Left lung (tissue), 4 donors: ENCODE measurements at regions not wholly inside any gene's neighbourhood (a gene's known extent, or its start where the extent isn't known, plus 50 kb on each side); places are given as distances from the start of the nearest gene placed in this dataset.
A peak's percentile ranks its signal among the peaks of the same experiment; 100 is the strongest.
"Not testable (repeated sequence)": the region's sequence is repeated elsewhere in the genome, so short reads cannot be mapped to it uniquely, and the experiment has no call there.

Experiments
- ATAC-seq: fragments of 200-7000 bp; cut with Tn5 transposase; one replicate; pipeline ENCODE4 v1.9.1; 2020; ENCODE audit warnings: moderate library complexity
- DNase-seq, 4 donors: peaks; one replicate each; pipeline ENCODE4 v3.0.0-alpha.2; 2013 to 2020
- H3K27ac ChIP-seq, 2 donors: fragments of 200-600 bp; sonication (generic) in 1 of 2; one replicate each; pipeline versions ENCODE4 v1.5.0 to v1.8.0; 2020 to 2021
- H3K27me3 ChIP-seq, 2 donors: fragments of 200-600 bp; sonication (generic) in 1 of 2; one replicate each; pipeline versions ENCODE4 v1.5.0 to v1.8.0; 2020 to 2021
- H3K36me3 ChIP-seq, 2 donors: fragments of 200-600 bp; sonication (generic) in 1 of 2; one replicate each; pipeline versions ENCODE4 v1.5.0 to v1.8.0; 2020 to 2021
- H3K4me1 ChIP-seq, 2 donors: fragments of 200-600 bp; one replicate each; pipeline ENCODE4 v1.8.0; 2021
- H3K4me3 ChIP-seq, 2 donors: fragments of 200-600 bp; sonication (generic) in 1 of 2; one replicate each; pipeline versions ENCODE4 v1.5.0 to v1.8.0; 2020 to 2021; ENCODE audit warnings: mild to moderate bottlenecking in 1 of 2
- H3K9me3 ChIP-seq, 2 donors: fragments of 200-600 bp; sonication (generic) in 1 of 2; one replicate each; pipeline versions ENCODE4 v1.5.0 to v1.8.0; 2020 to 2021
- intact Hi-C, 2 donors: fragments of 100-400 bp; cut with DNase I; formaldehyde crosslinking; loops; one replicate each; pipeline versions ENCODE4 v1.11.2 to v1.14.2; 2022
- TF ChIP-seq, protein P1 (sequence below), 2 donors: fragments of 200-600 bp; sonication (generic) in 1 of 2; IDR thresholded peaks; one replicate each; pipeline versions ENCODE4 v1.5.0 to v1.8.0; 2021; ENCODE audit warnings: antibody characterized with exemption in 2 of 2
- donor health status: DM: no; HTN: yes; CAD: no.
- donor health status: DM: no; HTN: no; CAD: no.

GRCh38 chr3:153919773-153920172, 201.4 kb upstream of the ARHGEF26 start:
- no peaks in the 10 kb centered on the region for H3K4me1 ChIP-seq
- ATAC-seq (no peak), DNase-seq (no peak)
- intact Hi-C loops = no loop called here
- H3K9me3 ChIP-seq = peaks cover 0 to 12% of the 10 kb centered on the region in 2 donors
- no peak overlapping the region for H3K27ac ChIP-seq
- H3K4me3 ChIP-seq = no peak overlapping the region
- no peaks in the 10 kb centered on the region for H3K36me3 ChIP-seq
- TF ChIP-seq, protein P1, sequence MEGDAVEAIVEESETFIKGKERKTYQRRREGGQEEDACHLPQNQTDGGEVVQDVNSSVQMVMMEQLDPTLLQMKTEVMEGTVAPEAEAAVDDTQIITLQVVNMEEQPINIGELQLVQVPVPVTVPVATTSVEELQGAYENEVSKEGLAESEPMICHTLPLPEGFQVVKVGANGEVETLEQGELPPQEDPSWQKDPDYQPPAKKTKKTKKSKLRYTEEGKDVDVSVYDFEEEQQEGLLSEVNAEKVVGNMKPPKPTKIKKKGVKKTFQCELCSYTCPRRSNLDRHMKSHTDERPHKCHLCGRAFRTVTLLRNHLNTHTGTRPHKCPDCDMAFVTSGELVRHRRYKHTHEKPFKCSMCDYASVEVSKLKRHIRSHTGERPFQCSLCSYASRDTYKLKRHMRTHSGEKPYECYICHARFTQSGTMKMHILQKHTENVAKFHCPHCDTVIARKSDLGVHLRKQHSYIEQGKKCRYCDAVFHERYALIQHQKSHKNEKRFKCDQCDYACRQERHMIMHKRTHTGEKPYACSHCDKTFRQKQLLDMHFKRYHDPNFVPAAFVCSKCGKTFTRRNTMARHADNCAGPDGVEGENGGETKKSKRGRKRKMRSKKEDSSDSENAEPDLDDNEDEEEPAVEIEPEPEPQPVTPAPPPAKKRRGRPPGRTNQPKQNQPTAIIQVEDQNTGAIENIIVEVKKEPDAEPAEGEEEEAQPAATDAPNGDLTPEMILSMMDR (IDR thresholded peaks at IDR 0.05) = no peak
- H3K27me3 ChIP-seq = no peaks in the 10 kb centered on the region

DNA sequence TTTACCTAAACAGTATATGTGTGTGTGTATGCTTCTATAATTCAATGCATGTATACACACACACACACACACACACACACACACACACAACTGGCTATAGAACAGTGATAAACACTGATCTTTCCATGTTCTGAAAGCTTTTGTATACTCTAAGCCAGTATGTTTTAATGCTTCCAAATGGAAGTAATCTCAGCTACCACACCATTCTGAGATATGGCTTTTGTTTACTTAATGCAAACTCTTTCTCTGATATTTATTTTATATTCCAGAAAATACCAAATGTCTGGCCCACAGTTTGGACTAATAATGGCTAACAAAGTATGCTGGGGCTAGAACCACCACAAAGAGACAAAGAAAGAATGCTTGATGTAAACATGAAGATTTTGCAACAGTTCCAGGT, 199.4 kb upstream of the ARHGEF26 start:
- TF ChIP-seq, protein P1 (IDR thresholded peaks at IDR 0.05) = no peak
- DNase-seq (no peak), ATAC-seq (no peak)
- no peaks in the 10 kb centered on the region for H3K36me3 ChIP-seq
- intact Hi-C loops = no loop called here
- no peaks in the 10 kb centered on the region for H3K4me1 ChIP-seq
- H3K9me3 ChIP-seq = peaks cover 0 to 12% of the 10 kb centered on the region in 2 donors
- no peak overlapping the region for H3K27ac ChIP-seq
- H3K27me3 ChIP-seq = no peaks in the 10 kb centered on the region
- H3K4me3 ChIP-seq = no peak overlapping the region

DNA sequence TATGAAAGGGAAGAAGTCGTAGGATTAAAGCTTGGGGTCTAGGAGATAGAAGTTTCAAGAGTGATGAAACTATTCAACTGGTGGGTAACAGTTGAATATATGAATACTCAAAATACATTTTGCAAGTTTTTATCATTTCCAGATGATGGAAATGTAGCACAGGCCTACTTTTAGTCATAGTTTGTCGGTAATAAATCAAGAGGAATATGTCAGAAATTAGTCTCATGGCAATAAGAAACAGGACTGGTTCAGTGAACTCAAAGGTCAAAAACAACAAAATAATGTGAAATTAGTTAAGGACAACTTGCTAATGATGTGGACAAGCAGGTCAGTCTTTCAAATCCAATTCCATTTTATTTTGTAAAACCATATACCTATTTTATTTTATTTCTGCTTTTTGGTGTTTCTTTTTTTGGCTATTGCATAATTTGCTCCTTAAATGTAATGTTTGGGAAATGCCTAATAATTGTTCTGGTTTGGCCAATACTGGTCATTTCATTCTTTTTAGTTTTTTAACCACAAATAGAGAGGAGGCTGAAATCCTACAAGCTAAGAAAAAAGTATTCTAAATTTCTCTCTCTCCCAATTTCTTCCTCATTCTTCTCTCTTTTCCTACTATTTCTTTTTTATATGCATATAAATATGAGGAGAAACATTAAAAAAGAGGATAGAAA, 195.2 kb upstream of the ARHGEF26 start:
- no peak for ATAC-seq
- intact Hi-C loops = no loop called here
- TF ChIP-seq, protein P1 (IDR thresholded peaks at IDR 0.05) = no peak
- Histone ChIP-seq H3K36me3 (no peaks in the 10 kb centered on the region), H3K9me3 (no peaks in the 10 kb centered on the region), H3K4me1 (no peaks in the 10 kb centered on the region), H3K27me3 (no peaks in the 10 kb centered on the region), H3K4me3 (no peak overlapping the region), H3K27ac (no peak overlapping the region)
- no peak for DNase-seq

- Histone ChIP-seq H3K27ac (peak overlapping the region in 1 of 2 donors; percentile 57), H3K4me3 (no peak overlapping the region), H3K9me3 (no peaks in the 10 kb centered on the region), H3K36me3 (no peaks in the 10 kb centered on the region), H3K4me1 (no peaks in the 10 kb centered on the region), H3K27me3 (no peaks in the 10 kb centered on the region)
- TF ChIP-seq, protein P1 (IDR thresholded peaks at IDR 0.05) = no peak
- DNase-seq = peak in 2 of 4 donors; percentile 88 to 92
- ATAC-seq = peak; percentile 90
- intact Hi-C loops = no loop called here
These were observed 194.1 kb upstream of the ARHGEF26 start for GRCh38 chr3:153927107-153927506.

DNA sequence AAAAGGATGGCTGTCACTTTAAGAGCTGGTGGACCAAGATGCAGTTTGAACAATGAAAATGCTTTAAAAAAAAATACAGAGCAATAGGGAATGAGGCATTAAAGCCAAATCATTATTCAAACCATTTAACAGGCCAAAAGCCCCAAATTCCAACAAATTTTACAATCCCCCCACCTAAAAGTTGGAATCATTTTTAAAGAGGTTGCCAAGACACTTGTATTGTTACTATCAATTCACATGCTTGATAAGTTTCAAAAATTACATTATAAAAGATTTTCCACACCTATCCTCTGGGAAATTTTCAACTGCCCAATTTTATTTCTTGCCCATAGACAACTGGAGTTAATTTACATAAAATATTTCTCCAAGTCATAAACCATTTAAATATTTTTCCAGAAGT, 192.3 kb upstream of the ARHGEF26 start:
- Histone ChIP-seq H3K9me3 (no peaks in the 10 kb centered on the region), H3K36me3 (no peaks in the 10 kb centered on the region), H3K27ac (no peak overlapping the region), H3K4me3 (no peak overlapping the region), H3K27me3 (no peaks in the 10 kb centered on the region), H3K4me1 (no peaks in the 10 kb centered on the region)
- DNase-seq (no peak), ATAC-seq (no peak)
- intact Hi-C loops = no loop called here
- TF ChIP-seq, protein P1 (IDR thresholded peaks at IDR 0.05) = no peak

GRCh38 chr3:153933481-153933880, 187.7 kb upstream of the ARHGEF26 start:
- DNase-seq, H3K36me3 ChIP-seq, H3K9me3 ChIP-seq, H3K27me3 ChIP-seq, intact Hi-C loops, H3K4me3 ChIP-seq, H3K27ac ChIP-seq, H3K4me1 ChIP-seq, ATAC-seq: not testable (repeated sequence)
